ENCODE measurements at regions not wholly inside any gene's neighbourhood (a gene's known extent, or its start where the extent isn't known, plus 50 kb on each side); places are given as distances from the start of the nearest gene placed in this dataset.

- no peaks in the 10 kb centered on the region for H3K27me3 ChIP-seq (ENCODE audit: insufficient read depth)
- no peaks in the 10 kb centered on the region for H3K36me3 ChIP-seq (replicated peaks in 1 of 2; ENCODE audit: control insufficient read depth in 1 of 2, insufficient read depth in 2 of 2, low read length in 1 of 2)
- ChIA-PET CTCF (interaction anchor here (1.3 kb wide), 1 partner anchor 12 kb away, joined by 3 read pairs; no protein-coding TSS in a partner anchor), POLR2A (no interaction called here)
- TF ChIP-seq ZBTB33 (IDR thresholded peaks at IDR 0.05; ENCODE audit: borderline replicate concordance, low read depth) (no peak), REST (IDR thresholded peaks at IDR 0.05; ENCODE audit: low read depth, low read length) (no peak), MXI1 (IDR thresholded peaks at IDR 0.05; ENCODE audit: low read depth, low read length) (no peak), EZH2phosphoT487 (IDR thresholded peaks at IDR 0.05; ENCODE audit: borderline replicate concordance, low read depth) (no peak), ELF1 (IDR thresholded peaks at IDR 0.05) (no peak), EP300 (IDR thresholded peaks at IDR 0.05; ENCODE audit: borderline replicate concordance in 1 of 2, low read depth in 1 of 2, low read length in 1 of 2) (peak; percentile 12 to 96; a peak in 3 of 4 replicates), CHD2 (IDR thresholded peaks at IDR 0.05; ENCODE audit: low read length, partially characterized antibody) (peak; percentile 79), RAD21 (IDR thresholded peaks at IDR 0.05; ENCODE audit: low read length) (no peak; the same call in 1 of the 2 replicates), POLR2AphosphoS5 (IDR thresholded peaks at IDR 0.05; ENCODE audit: low read depth, low read length) (peak; percentile 54; the same call in 1 of the 2 replicates), RCOR1 (IDR thresholded peaks at IDR 0.05; ENCODE audit: low read length) (peak; percentile 87), PBX3 (IDR thresholded peaks at IDR 0.05) (peak; percentile 38; the same call in 1 of the 2 replicates), FOXJ3 (CRISPR knock-in tag; IDR thresholded peaks at IDR 0.05) (peak; percentile 86), GATA2 (CRISPR knock-in tag; IDR thresholded peaks at IDR 0.05) (peak; percentile 97), TEAD4 (IDR thresholded peaks at IDR 0.05; ENCODE audit: borderline replicate concordance, insufficient read depth) (0 out of 2 replicates have a peak, but pooled peaks have one; percentile 9), TCF12 (IDR thresholded peaks at IDR 0.05) (peak; percentile 87), GABPA (IDR thresholded peaks at IDR 0.05; ENCODE audit: low read depth) (no peak)
- no peaks in the 10 kb centered on the region for H3K9me2 ChIP-seq
- 10% methylated on average over 11 of the region's 12 CpGs for WGBS (ENCODE audit: low lambda C conversion rate)
- H3K27ac ChIP-seq (ENCODE audit: low read depth in 2 of 2, low read length in 1 of 2), result peak overlapping the region in 1 of 2 experiments; percentile 98; a peak in 2 of 4 replicates
- peak; percentile 51 for DNase-seq
- no peaks in the 10 kb centered on the region for H3K9me3 ChIP-seq
- no peaks in the 10 kb centered on the region for H3K79me2 ChIP-seq (ENCODE audit: insufficient read depth)
- H3K4me2 ChIP-seq, result no peak overlapping the region
- no peak overlapping the region for H3K9ac ChIP-seq
- peak overlapping the region; percentile 53; the same call in 1 of the 2 replicates for H2AFZ ChIP-seq (ENCODE audit: low read depth)
- H3K4me3 ChIP-seq (ENCODE audit: low read depth in 2 of 2, low read length in 1 of 2), result no peak overlapping the region; a peak in 2 of 4 replicates
- H4K20me1 ChIP-seq (ENCODE audit: insufficient read depth), result no peaks in the 10 kb centered on the region
- H3F3A ChIP-seq (replicated peaks; ENCODE audit: insufficient read depth), result no peaks in the 10 kb centered on the region
- H3K4me1 ChIP-seq (ENCODE audit: control insufficient read depth in 1 of 2, insufficient read depth in 2 of 2, low read depth in 1 of 2, low read length in 1 of 2), result peaks cover 0 to 9% of the 10 kb centered on the region in 2 experiments; a peak in 2 of 4 replicates
Measured at GRCh38 chr2:164073101-164074074, 337.6 kb upstream of the FIGN start.

Data from SK-N-SH (cell line).